ENCODE measurements at regions not wholly inside any gene's neighbourhood (a gene's known extent, or its start where the extent isn't known, plus 50 kb on each side); places are given as distances from the start of the nearest gene placed in this dataset.
"Not testable (repeated sequence)": the region's sequence is repeated elsewhere in the genome, so short reads cannot be mapped to it uniquely, and the experiment has no call there.

DNA sequence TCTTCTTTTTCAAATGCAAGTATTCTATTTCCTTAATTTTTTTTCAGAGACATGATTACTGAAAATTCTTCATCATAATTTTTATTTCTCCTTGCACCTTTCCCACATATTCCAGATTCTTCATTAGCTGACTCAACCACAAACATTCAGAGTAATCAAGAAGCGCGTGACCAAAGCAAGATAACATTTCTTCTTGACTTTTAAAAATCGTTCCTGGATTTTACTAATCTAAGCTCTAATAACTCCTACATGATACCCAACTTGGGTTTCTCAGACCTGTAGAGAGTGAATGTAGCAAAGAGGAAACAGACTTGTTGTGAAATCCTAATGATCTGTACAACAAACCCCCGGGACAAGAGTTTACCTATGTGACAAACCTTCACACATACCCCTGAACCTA, 615.0 kb downstream of the TMA16 start:
- DNase-seq: no peak

DNA sequence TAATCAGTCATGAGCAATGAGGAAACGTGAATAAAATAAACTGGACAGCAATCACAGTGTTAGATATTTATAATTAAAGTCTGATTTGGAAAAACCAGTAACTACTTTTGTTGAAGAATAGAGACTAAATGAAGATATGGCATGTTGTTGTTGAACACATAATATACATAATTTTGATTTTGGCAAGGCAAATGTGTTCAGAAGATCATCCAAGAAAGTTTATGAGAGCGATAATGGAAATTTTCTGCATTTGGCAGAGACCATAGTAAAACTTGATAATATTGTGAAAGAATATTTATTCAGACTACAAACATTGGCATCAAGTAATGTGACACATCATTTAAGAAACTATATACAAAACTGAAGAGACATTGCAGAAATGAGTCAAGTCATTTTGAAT, 620.7 kb downstream of the TMA16 start:
- no peak for DNase-seq

DNA sequence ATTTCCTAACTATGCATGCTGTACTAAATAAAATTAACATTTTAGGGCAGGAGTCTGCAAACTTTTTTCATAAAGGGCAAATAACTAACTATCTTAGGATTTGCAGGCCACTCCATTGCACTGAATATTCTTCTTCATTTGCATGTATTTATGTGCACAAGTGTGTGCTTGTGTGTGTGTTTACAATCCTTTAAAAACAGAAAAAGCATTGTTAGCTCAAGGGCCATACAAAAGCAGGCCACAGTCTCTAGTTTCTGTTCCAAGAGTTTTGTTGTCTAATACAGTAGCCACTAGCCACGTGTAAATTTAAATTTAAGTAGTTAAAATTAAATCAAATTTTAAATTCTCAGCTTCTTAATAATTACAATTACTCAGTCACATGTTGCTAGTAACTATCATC, 621.8 kb downstream of the TMA16 start:
- DNase-seq: no peak

DNA sequence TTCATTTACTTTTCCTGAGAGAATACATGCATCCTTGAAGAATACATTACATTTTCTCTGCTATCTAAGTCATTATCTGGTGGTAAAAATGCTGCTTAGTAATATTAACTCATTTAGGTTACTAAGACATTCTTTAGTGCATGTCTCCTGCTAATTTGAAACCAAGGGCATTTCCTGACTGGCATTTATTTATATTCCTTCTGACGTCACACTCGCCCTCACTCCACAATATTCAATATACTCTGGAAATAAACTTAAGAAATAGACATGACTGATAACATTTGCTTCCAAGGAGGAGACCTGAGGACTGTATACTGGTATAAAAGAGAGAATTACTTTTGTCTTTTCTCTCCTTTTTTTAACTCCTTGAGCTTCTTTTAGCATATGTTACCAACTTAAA, 619.5 kb upstream of the SMIM31 start:
- DNase-seq: no peak

DNA sequence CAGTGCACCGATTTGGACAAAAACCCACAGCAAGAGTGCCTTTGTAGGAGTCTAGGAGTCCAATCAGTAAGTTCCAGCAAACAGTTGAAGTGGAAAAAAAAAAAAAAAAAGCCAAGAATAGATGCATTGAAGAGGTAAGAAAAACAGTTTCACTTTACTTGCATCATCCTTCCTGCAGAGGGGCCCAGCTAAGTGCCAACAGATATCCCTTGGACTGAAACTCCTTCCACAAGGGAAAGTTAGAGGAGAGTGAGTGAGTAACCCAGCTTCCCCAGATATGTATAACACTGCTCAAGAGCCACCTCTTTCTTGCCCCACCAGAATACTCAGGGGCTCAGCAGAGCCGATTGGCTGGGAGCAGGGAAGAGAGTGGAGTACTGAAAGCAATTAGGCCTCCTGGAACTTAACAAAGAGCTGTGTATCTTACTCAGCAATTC, 617.7 kb upstream of the SMIM31 start:
- DNase-seq: no peak

DNA sequence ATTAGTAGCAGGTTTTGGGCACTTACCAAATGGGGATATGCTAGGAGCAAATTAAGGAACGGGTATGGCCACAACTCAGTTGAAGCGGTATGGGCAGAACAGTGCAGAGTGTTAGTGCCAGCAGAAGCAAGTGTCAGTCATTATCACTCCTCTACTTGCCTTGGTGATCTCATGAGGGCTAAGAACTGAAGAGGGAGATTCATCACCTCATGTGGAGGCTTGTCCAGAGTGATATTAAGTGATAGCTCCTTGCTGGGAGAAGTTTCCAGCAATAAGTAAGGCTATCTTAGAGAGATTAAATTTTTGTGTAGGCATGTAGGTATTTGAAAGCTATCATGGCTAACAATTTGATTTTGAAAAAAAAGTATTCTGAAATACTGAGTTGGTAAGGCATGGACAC, 615.4 kb upstream of the SMIM31 start:
- DNase-seq: no peak

DNA sequence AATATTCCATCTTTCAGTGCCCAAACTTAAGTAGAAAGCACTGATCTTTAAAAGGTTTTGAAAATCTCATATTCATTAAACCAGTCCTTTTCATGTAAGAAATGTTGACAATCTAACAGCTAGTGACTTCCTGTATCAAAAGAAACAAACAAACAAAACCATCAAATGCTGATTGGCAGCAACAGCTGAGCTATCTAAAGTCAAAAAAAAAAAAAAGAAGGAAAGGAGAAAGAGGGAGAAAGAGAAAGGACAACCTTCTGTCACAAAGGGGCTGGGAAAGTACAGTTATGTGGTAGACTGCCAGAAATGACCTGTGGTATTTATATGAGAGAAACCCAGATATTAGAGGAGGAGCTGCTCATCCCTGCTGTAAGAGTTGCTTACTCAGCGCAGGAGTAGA, 614.6 kb upstream of the SMIM31 start:
- no peak for DNase-seq

DNA sequence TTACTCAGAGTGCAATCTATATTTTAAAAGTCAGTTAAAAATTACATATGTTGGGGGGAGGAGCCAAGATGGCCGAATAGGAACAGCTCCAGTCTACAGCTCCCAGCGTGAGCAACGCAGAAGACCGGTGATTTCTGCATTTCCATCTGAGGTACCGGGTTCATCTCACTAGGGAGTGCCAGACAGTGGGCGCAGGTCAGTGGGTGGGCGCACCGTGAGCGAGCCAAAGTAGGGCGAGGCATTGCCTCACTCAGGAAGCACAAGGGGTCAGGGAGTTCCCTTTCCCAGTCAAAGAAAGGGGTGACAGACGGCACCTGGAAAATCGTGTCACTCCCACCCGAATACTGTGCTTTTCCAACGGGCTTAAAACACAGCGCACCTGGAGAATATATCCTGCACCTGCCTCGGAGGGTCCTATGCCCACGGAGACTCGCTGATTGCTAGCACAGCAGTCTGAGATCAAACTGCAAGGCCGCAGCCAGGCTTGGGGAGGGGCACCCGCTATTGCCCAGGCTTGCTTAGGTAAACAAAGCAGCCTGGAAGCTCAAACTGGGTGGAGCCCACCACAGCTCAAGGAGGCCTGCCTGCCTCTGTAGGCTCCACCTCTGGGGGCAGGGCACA, 612.1 kb upstream of the SMIM31 start:
- DNase-seq: not testable (repeated sequence)

DNA sequence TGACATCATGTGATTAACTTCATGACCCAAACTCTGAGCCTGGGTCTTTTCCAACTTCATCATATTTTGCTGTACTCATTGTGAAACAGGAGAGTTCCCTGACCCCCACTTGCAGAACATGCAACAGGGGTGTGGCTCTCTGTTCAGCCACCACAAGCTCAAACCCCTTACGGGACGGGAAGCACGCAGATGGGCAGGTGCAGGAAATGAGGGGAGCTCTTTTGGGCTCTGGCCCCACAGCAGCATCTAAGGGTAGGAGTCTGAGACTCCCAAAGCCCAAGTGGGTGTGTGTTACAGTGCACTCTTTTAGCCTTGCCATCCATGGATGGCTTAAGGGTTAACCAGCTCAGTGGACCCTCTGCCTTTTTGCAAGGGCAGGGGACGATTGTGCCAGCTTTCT, 599.5 kb upstream of the SMIM31 start:
- DNase-seq: no peak

DNA sequence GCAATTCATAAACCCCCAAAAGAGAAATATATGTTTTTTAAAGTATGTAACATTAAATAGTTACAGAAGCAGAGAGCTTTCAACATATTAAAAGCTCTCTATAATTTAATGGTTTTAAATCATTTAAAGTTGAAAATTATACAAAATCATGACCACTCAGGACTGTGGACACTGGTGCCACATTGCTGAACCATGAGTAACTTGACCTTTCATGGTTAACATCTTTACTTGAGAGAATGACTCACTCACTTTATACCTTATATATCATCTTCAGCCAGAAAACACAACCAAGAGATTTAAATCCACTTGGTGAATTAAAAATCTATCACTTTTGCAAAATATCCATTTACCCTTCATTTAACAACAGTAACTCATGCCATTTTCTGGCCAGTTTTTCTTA, 584.3 kb upstream of the SMIM31 start:
- DNase-seq: no peak

DNA sequence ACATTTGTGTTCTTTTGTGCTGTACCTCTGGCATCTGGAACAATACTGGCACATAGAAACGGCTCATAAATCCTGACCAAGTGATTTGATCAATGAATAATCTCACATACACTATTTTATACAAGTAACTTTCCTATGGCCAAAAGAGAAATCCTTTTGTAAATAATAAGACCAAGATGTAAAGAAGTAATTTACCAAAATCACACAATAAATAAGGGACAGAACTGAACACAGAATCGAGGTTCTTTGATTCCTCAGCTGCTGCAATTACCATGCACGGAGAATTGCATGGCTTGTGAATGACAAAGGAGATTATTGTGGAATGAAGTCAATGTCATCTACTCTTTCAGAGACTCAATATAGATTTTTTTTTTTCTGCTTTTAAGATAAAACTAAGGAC, 576.8 kb upstream of the SMIM31 start:
- DNase-seq: no peak

DNA sequence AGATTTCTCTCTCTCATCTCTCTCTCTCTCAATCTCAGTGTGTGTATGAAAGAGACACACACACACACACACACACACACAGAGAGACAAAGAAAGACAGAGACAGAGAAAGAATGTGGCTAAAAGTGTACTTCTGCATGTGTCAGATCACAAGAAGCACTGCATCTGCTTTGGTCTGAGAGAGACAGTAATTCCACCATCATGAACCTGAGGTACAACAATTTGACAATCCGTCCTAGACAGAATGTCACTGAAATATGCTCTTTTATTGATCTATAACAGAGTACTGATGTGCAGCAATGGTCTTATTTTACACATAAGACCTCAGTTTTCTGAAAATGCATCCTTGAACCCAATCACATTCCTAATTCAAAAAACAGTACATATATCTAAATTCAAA, 576.2 kb upstream of the SMIM31 start:
- DNase-seq: no peak

DNA sequence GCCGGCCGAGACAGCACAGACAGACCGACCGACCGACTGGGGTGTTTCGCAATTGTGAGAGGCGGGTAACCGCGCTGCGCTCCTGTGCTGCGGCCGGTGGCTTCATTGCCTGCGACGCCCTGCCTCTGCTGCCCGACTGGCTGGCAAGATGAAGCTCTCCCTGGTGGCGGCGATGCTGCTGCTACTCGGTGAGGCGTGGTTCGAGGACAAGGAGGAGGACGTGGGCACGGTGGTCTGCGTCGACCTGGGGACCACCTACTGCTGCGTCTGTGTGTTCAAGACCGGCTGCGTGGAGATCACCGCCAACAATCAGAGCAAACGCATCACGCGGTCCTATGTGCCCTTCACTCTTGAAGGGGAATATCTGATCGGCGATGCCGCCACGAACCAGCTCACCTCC, 565.7 kb upstream of the SMIM31 start:
- no peak for DNase-seq

DNA sequence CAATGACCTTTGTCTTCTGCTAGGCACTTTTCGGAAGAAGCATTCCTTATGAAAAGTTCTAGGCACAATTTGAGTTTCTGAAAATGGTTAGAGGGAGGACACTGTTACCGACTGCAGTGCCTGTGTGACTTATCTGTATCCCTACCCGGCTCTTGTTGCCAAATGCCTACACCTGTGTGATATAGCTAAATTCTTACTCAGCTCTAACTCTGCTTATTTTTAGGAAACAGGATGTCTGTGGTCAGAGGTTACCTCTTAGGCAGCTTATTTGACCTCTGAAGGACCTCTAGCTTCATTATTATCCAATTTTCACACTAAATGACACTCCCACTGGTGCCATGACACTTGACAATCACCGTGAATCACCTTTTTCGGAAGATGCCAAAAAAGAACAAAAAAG, 561.1 kb upstream of the SMIM31 start:
- no peak for DNase-seq

DNA sequence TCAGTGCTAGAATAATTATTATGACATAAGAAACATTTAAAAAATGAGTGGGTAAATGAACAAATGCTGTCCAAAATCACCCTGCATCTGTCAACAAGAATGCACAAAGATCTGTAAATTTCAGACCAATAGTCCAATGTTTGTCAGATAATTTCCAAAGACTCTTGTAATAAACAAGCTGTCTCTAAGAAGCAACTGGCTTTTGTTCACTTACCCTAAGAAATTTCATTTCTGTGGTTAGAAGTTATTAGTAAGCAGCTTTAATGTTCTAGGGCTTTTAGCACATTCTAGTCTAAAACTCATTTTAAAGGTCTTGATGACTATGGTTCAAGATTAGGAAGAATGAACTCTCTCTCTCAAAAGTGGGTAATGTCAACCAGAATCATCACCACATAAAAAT, 560.3 kb upstream of the SMIM31 start:
- no peak for DNase-seq

DNA sequence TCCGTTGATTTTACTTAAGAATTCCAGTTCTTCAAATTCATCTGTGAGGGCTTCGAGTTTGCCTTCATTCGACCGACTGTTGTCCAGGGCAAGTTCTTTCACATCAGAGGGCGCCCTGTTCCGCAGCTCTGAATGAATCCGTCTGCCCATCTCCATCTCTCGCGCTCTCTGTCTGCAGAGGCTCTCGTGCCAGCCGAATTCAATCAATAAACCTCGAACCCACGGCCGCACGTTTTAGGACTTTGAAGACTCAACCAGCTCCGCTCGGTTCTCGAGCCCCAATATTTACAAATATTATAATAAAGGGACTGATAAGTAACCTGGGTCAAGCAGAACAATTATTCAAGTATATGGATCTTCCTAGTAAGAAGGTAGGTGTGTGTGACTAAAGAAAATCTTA, 556.4 kb upstream of the SMIM31 start:
- DNase-seq: no peak

DNA sequence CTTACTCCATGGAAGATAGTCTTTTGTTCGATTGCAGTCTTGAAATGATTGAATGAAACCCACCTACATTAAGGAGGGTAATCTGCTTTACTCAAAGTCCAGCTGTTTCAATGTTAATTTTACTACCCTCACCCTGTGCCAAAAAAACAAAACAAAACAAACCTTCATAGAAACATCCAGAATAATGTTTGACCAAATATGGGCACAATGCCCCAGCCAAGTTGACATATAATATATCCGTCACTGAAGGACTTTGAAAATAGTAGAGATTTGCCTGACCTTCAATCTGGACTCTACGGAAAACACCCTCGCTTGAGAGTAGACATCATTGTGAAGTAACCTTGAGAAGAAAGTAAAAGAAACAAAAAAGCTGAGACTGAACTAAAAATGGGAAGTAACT, 550.5 kb upstream of the SMIM31 start:
- no peak for DNase-seq

DNA sequence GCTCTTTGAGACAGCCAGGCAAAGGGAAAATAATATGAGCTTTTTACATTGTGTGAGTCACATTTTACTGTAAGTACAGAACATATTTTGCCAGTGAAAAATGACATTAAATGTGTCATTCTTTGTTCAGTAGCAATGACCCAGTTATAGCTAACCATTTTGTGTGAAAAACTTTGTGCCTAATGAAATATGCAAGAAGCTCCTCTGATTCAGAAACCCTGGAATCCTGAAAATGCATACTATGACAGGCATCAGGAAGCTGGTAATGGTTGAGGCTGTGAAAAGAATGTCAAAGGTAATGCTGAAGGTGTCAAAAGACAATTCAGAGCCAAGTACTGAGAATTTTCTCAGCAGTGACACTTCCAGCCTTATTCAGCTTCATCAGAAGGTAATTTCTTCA, 549.5 kb upstream of the SMIM31 start:
- no peak for DNase-seq

DNA sequence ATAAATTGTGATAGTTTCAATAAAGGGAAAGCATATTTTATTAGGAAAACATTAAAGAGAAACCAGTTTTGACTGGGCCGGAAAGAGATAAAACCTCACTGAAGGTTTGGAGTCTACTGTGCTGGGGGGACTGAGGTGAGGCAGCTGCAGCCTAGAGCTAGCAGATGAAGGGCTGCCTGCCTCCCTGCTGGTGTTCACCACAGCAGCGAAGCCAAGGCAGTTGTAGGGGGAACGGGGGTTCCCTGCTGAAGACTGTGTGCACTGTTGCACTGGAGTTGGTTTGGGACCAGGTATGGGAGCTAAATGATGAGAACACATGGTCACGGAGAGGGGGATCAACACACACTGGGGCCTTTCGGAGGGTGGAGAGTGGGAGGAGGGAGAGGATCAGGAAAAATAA, 546.5 kb upstream of the SMIM31 start:
- no peak for DNase-seq

DNA sequence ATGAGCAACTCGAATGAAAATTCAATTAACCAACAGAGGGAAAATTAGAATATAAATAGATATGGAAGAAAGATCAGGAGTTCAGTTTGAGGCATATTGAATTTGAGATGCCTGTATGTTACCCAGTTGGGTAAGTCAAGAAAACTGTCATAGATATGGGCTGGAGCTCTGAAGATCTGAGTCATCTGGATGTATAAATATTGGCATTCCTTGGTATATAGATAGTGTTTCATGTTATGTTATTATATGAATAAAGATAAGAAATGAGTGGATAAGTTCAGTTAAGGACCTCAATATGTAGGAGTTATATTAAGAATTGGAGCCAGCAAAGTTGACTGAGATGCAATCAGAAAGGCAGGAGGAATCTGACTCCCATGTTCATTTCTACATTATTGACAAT, 543.6 kb upstream of the SMIM31 start:
- no peak for DNase-seq

DNA sequence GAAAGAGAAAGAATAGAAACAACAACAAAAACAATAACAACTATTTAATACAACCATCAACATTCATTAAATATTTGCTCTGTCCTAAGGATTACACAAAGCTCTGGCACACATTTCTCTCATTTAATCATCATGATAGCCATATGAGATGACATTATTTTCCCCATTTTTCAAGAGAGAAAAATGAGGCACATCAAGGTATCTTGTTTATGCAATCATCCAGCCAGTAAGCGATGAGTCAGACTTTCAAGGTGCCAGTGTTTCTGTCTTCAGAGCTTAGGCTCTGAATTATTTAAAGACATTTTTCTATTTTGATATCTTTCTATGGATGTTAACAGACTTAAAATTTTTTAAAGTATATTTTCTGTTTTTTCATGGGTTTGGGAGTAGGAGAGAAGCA, 541.8 kb upstream of the SMIM31 start:
- DNase-seq: no peak

DNA sequence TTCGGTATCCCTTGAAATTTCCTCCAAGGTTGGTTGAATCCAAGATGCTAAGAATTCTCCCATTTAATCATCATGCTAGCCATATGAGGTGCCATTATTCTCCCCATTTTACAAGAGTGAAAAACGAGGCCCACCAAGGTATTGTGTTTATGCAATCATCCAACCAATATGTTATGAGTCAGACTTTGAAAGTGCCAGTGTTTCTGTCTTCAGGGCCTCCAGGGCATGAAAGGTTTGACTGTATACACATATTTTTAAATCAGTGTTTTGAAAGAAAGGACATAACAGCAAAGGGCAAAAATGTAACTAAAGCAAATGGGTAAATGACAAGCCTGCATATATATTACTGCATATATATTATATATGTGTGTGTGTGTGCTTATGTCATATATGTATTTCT, 541.2 kb upstream of the SMIM31 start:
- DNase-seq: no peak

DNA sequence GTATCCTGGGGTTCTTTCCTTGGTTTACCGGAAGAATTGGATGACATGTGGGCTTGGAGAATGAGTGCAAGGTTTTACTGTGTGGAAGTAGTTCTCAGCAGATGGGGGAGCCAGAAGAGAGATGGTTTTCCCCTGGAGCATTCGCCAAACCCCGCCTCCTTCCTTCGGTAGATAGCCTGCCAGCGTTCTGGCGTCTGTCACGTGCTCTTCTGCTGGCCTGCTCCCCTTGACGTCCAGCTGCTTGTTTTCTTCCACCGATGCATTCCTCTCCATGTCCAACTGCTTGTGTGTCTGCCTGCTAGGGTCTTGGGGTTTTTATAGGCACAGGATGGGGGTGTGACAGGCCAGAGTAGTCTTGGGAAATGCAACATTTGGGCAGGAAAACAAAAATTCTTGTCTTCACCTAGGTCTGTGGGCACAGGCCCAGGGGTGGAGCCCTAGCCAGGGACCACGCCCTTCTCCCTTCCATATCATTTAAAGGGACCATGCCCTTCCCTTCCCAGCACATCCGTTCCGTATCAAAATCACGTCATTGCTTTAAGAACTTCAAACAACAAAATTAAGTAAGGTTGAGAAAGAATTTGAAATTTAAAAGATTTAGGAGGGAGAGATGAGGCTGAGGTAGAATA, 538.7 kb upstream of the SMIM31 start:
- DNase-seq: no peak

DNA sequence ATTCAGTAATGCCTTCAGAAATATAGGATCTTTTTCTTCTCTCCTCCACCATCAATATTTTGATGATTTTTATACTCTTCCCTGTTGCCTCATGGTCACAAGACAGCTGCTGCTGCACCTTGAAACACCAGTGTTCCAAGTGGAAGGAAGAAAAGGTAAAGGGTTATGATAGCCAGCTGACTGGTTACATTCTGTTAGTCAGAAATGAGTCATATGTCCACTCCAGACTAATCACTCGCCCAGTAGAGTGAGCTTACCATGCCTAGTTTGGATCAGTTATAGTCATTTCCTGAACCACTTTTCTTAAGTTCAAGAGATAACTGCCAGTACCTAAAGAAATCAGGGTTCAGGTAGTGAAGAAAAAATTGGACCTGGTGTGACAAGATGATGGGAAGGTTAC, 532.3 kb upstream of the SMIM31 start:
- DNase-seq: no peak

DNA sequence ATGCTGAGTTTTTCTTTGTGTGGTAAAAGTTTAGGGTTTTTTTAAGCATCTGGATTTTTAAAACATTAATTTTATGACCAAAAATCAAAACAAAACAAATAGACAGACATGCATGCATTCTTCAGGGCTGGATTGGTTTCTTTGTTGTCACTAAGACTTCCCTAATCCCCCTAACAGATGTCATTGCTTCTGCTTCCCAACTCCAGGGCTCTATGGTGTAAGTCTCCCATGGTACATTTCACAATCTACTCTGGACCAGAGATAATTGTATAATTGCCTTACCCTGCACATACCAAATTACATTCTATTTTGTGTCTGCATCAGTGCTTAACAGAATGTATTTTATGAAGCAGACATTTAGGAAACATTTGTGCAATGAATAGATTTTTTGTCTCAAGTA, 529.1 kb upstream of the SMIM31 start:
- no peak for DNase-seq

DNA sequence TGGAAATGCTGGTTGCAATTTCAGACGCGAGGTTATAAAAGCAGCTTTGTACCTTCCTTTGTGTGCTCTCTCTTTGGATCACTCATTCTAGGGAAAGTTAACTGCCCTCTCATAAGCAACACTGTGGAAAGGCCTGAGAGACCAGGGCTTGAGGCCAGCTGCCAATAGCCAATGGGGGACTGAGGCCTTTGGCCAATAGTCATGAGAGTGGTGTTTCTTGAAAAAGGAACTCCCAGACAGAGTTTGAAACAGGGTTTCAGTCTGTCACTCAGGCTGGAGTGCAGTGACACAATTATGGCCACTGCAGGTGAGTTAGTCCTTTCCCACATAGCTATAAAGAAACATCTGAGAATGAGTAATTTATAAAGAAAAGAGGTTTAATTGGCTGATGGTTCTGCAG, 524.7 kb upstream of the SMIM31 start:
- no peak for DNase-seq

All from NCI-H774 (cell line).